ENCODE measurements at regions not wholly inside any gene's neighbourhood (a gene's known extent, or its start where the extent isn't known, plus 50 kb on each side); places are given as distances from the start of the nearest gene placed in this dataset.
"Not testable (repeated sequence)": the region's sequence is repeated elsewhere in the genome, so short reads cannot be mapped to it uniquely, and the experiment has no call there.

GRCh38 chr16:21487956-21488355, 111.4 kb upstream of the METTL9 start:
- DNase-seq = not testable (repeated sequence)

- DNase-seq = not testable (repeated sequence)
Measured at GRCh38 chr16:21499046-21499445, 100.3 kb upstream of the METTL9 start.

GRCh38 chr16:21501223-21501868, 98.0 kb upstream of the METTL9 start:
- DNase-seq = peak in 4 of 5 donors; percentile 52 to 81 (median 70)

- peak; percentile 74 to 94 (median 87) for DNase-seq
Measured at GRCh38 chr16:21501869-21502667, 97.3 kb upstream of the METTL9 start.

- not testable (repeated sequence) for DNase-seq
Measured at GRCh38 chr16:21503574-21503920, 95.8 kb upstream of the METTL9 start.

GRCh38 chr16:21503941-21504832, 95.2 kb upstream of the METTL9 start:
- DNase-seq = peak in 1 of 5 donors; percentile 7

GRCh38 chr16:21505751-21506520, 93.4 kb upstream of the METTL9 start:
- DNase-seq = not testable (repeated sequence)

GRCh38 chr16:21506857-21507456, 92.4 kb upstream of the METTL9 start:
- peak in 3 of 5 donors; percentile 30 to 88 (median 31) for DNase-seq

GRCh38 chr16:21507631-21508305, 91.6 kb upstream of the METTL9 start:
- DNase-seq = peak in 1 of 5 donors; percentile 12

GRCh38 chr16:21508661-21509436, 90.5 kb upstream of the METTL9 start:
- peak in 2 of 5 donors; percentile 14 to 37 for DNase-seq

- peak in 1 of 5 donors; percentile 5 for DNase-seq
Measured at GRCh38 chr16:21509437-21510086, 89.8 kb upstream of the METTL9 start.

GRCh38 chr16:21510869-21511255, 88.5 kb upstream of the METTL9 start:
- not testable (repeated sequence) for DNase-seq

GRCh38 chr16:21511315-21512210, 87.8 kb upstream of the METTL9 start:
- peak in 1 of 5 donors; percentile 14 for DNase-seq

GRCh38 chr16:21512280-21513192, 86.8 kb upstream of the METTL9 start:
- peak in 1 of 5 donors; percentile 11 for DNase-seq

- DNase-seq = peak in 1 of 5 donors; percentile 11
Measured at GRCh38 chr16:21513337-21513741, 86.0 kb upstream of the METTL9 start.

- not testable (repeated sequence) for DNase-seq
Measured at GRCh38 chr16:21513812-21514473, 85.4 kb upstream of the METTL9 start.

- DNase-seq = not testable (repeated sequence)
Measured at GRCh38 chr16:21514474-21514840, 84.9 kb upstream of the METTL9 start.
